Uterus (tissue), 3 donors: ENCODE measurements at regions not wholly inside any gene's neighbourhood (a gene's known extent, or its start where the extent isn't known, plus 50 kb on each side); places are given as distances from the start of the nearest gene placed in this dataset.

ENCODE experiments used
- DNase-seq, 2 donors: peaks; one replicate each; pipeline ENCODE4 v3.0.0-alpha.2; 2019 to 2020
- H3K27ac ChIP-seq, 2 donors: fragments of 200-600 bp; sonication (generic); 1 replicate in 1 of 2; 2 replicates in 1 of 2; pipeline ENCODE4 v1.5.1; 2016 to 2018
- H3K27me3 ChIP-seq, 2 donors: fragments of 200-600 bp; sonication (generic); one replicate each; pipeline ENCODE4 v1.5.1; 2018 to 2019; ENCODE audit warnings: control low read depth in 1 of 2
- H3K36me3 ChIP-seq, 2 donors: fragments of 200-600 bp; sonication (generic); one replicate each; pipeline ENCODE4 v1.5.1; 2019; ENCODE audit warnings: control low read depth in 1 of 2
- H3K4me1 ChIP-seq, 2 donors: fragments of 200-600 bp; sonication (generic); one replicate each; pipeline ENCODE4 v1.5.1; 2018 to 2019; ENCODE audit warnings: control low read depth in 1 of 2
- H3K4me3 ChIP-seq, 2 donors: fragments of 200-600 bp; sonication (generic); 1 replicate in 1 of 2; 2 replicates in 1 of 2; pipeline ENCODE4 v1.5.1; 2018 to 2019; ENCODE audit warnings: mild to moderate bottlenecking in 1 of 2
- H3K9me3 ChIP-seq, 2 donors: fragments of 200-600 bp; sonication (generic); one replicate each; pipeline ENCODE4 v1.5.1; 2019; ENCODE audit warnings: control low read depth in 1 of 2
- CTCF ChIP-seq, 4 experiments: fragments of 200-600 bp in 2 of 4; fragments of 450-650 bp in 2 of 4; sonication (generic) in 2 of 4; IDR thresholded peaks; one replicate each; pipeline ENCODE4 v1.5.1; 2016 to 2019; ENCODE audit warnings: antibody characterized with exemption in 4 of 4, mild to moderate bottlenecking in 2 of 4, moderate library complexity in 1 of 4
- POLR2A ChIP-seq, 2 donors: fragments of 450-650 bp; IDR thresholded peaks; one replicate each; pipeline ENCODE4 v1.6.1; 2016; ENCODE audit warnings: antibody characterized with exemption in 2 of 2, mild to moderate bottlenecking in 1 of 2, moderate library complexity in 1 of 2
- intact Hi-C: fragments of 100-400 bp; cut with DNase I; formaldehyde crosslinking; loops from one replicate; pipeline ENCODE4 v1.15.1; 2023; ENCODE audit warnings: low total_unique reads
- donor health status: DM: yes; HTN: yes; CAD: no.

DNA sequence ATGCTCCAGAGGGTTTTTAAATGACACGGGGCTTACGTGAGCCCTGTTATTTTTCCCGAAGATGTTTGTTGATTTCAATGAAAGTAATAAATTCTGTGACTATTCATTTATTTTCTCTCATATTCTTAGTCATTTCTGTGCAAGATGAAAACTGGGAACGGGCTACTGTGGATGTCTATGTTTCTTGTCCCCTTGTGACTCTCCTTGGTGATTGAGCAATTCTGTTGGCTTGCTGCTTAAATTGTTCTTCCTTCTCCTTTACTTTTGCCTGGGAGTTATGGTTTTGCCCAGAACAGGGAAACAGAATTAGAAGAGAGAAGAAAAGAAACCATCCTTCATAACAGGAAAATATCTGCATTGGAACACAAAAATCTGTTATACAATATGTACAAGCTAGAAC is 508.2 kb upstream of the DSEL start:
- H3K36me3 ChIP-seq: no peaks in the 10 kb centered on the region
- no peak for DNase-seq
- no peaks in the 10 kb centered on the region for H3K27me3 ChIP-seq
- H3K4me1 ChIP-seq: no peaks in the 10 kb centered on the region
- no peak for TF ChIP-seq POLR2A (IDR thresholded peaks at IDR 0.05)
- TF ChIP-seq CTCF (IDR thresholded peaks at IDR 0.05): no peak
- intact Hi-C loops: no loop called here
- H3K4me3 ChIP-seq: no peak overlapping the region
- H3K27ac ChIP-seq: no peak overlapping the region
- no peaks in the 10 kb centered on the region for H3K9me3 ChIP-seq

GRCh38 chr18:68017385-68017784 is 500.9 kb upstream of the DSEL start:
- Histone ChIP-seq H3K4me3 (no peak overlapping the region), H3K4me1 (no peaks in the 10 kb centered on the region), H3K36me3 (no peaks in the 10 kb centered on the region), H3K27ac (no peak overlapping the region), H3K27me3 (no peaks in the 10 kb centered on the region), H3K9me3 (peaks cover 0 to 3% of the 10 kb centered on the region in 2 donors)
- TF ChIP-seq CTCF (IDR thresholded peaks at IDR 0.05) (no peak), POLR2A (IDR thresholded peaks at IDR 0.05) (no peak)
- intact Hi-C loops: no loop called here
- no peak for DNase-seq

DNA sequence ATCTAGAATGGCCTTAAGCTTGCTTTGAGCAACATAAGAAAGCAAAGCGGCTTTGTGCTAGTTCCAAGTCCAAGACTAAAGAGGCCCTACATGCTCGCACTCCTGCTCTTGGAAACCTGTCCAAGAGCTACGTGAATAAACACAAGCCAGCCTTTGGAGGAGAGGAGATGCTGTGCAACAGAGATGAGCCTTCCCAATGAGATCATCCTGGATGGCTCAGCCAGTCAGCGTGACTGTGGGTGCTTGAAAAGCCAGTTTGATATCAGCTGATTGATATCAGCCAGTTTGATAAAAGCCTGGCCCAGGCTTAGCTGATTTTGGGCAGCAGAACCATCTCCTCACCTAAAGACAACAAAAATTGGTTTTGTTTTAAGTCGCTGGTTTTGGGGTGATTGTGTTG is 481.0 kb upstream of the DSEL start:
- H3K36me3 ChIP-seq: no peaks in the 10 kb centered on the region
- no peaks in the 10 kb centered on the region for H3K4me1 ChIP-seq
- no peaks in the 10 kb centered on the region for H3K27me3 ChIP-seq
- no peak overlapping the region for H3K4me3 ChIP-seq
- DNase-seq: no peak
- TF ChIP-seq CTCF (IDR thresholded peaks at IDR 0.05) (no peak), POLR2A (IDR thresholded peaks at IDR 0.05) (no peak)
- H3K9me3 ChIP-seq: no peaks in the 10 kb centered on the region
- H3K27ac ChIP-seq: no peak overlapping the region
- intact Hi-C loops: no loop called here

DNA sequence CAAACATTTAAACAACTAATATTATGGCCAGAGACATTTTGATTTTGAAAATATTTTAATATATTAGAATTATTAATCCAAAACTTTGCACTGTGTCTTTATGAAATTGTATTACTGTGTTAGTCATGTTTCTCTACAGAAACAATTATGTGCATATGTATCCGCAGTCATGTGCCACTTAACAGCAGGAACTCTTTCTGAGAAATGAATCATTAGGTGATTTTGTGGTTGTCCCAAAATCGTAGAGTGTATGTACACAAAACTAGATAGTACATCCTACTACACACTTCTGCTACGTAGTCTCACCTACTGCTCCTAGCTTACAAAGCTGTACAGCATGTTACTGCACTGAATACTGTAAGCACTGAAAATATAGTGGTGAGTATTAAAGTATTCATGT is 479.2 kb upstream of the DSEL start:
- intact Hi-C loops: no loop called here
- Histone ChIP-seq H3K27me3 (no peaks in the 10 kb centered on the region), H3K36me3 (no peaks in the 10 kb centered on the region), H3K9me3 (no peaks in the 10 kb centered on the region), H3K27ac (no peak overlapping the region), H3K4me3 (no peak overlapping the region), H3K4me1 (no peaks in the 10 kb centered on the region)
- TF ChIP-seq POLR2A (IDR thresholded peaks at IDR 0.05): no peak
- no peak for TF ChIP-seq CTCF (IDR thresholded peaks at IDR 0.05)
- DNase-seq: no peak

DNA sequence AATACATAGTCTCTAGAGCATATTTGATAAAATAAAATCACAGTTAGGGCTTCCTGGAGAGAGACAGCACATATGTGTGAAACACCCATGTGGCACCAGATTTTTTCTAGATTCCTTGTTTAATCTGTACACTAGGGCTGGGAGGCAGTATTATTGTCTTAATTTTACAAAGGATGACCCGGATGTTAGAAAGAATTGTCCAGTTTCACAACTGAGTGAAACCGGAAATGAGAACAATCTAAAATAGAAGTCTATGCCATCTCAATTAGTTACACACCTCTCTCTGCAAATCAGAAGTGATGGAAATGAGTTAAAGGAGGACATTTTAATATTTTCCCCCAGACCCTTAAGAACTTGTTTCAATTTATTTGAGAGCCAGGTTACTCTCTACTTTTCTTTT is 463.7 kb upstream of the DSEL start:
- TF ChIP-seq POLR2A (IDR thresholded peaks at IDR 0.05) (no peak), CTCF (IDR thresholded peaks at IDR 0.05) (no peak)
- H3K4me1 ChIP-seq: no peaks in the 10 kb centered on the region
- no peak for DNase-seq
- no peak overlapping the region for H3K27ac ChIP-seq
- H3K36me3 ChIP-seq: no peaks in the 10 kb centered on the region
- no peak overlapping the region for H3K4me3 ChIP-seq
- no peaks in the 10 kb centered on the region for H3K27me3 ChIP-seq
- intact Hi-C loops: no loop called here
- no peaks in the 10 kb centered on the region for H3K9me3 ChIP-seq
